ENCODE measurements at regions not wholly inside any gene's neighbourhood (a gene's known extent, or its start where the extent isn't known, plus 50 kb on each side); places are given as distances from the start of the nearest gene placed in this dataset.
A peak's percentile ranks its signal among the peaks of the same experiment; 100 is the strongest.

- Histone ChIP-seq H3K4me3 (ENCODE audit: low read depth, low read length, poor library complexity, severe bottlenecking) (no peak overlapping the region), H3K9me3 (ENCODE audit: low read depth, low read length, poor library complexity, severe bottlenecking) (no peaks in the 10 kb centered on the region), H3K27me3 (replicated peaks; ENCODE audit: insufficient read depth, low read depth, low read length, poor library complexity) (no peaks in the 10 kb centered on the region), H3K4me1 (ENCODE audit: insufficient read depth, low read length, poor library complexity, severe bottlenecking) (no peaks in the 10 kb centered on the region), H3K27ac (ENCODE audit: low read depth, low read length, poor library complexity, severe bottlenecking) (no peak overlapping the region), H3K36me3 (ENCODE audit: insufficient read depth, low read length, poor library complexity, severe bottlenecking) (no peaks in the 10 kb centered on the region)
- no peak for DNase-seq (ENCODE audit: low spot score)
- ChIA-PET POLR2A (ENCODE audit: low non-redundant PET) (no interaction called here), CTCF (no interaction called here)
- no TSS peak for BruUV-seq (replicated peaks)
- intact Hi-C loops (cut with micrococcal nuclease; ENCODE audit: unreplicated experiment), result no loop called here
- TF ChIP-seq EZH2 (IDR thresholded peaks at IDR 0.05; ENCODE audit: borderline replicate concordance, low read depth, low read length, poor library complexity, severe bottlenecking) (no peak), CTCF (conservative IDR thresholded peaks at IDR 0.05; ENCODE audit: low read depth, low read length) (no peak)
Measured at GRCh38 chr2:216781709-216782108, 78.2 kb downstream of the TNP1 start.

GRCh38 chr2:216780843-216781242 lies 79.0 kb downstream of the TNP1 start:
- BruUV-seq (replicated peaks), result no TSS peak
- DNase-seq (ENCODE audit: low spot score), result no peak
- POLR2A ChIA-PET (ENCODE audit: low non-redundant PET), result interaction anchor here (0.6 kb wide), 1 partner anchor 69 kb away, joined by 9 read pairs; no protein-coding TSS in a partner anchor
- intact Hi-C loops (cut with micrococcal nuclease; ENCODE audit: unreplicated experiment), result no loop called here
- no peaks in the 10 kb centered on the region for H3K9me3 ChIP-seq (ENCODE audit: low read depth, low read length, poor library complexity, severe bottlenecking)
- CTCF ChIA-PET, result no interaction called here
- H3K27me3 ChIP-seq (replicated peaks; ENCODE audit: insufficient read depth, low read depth, low read length, poor library complexity), result no peaks in the 10 kb centered on the region
- H3K4me3 ChIP-seq (ENCODE audit: low read depth, low read length, poor library complexity, severe bottlenecking), result no peak overlapping the region
- no peaks in the 10 kb centered on the region for H3K36me3 ChIP-seq (ENCODE audit: insufficient read depth, low read length, poor library complexity, severe bottlenecking)
- no peak overlapping the region for H3K27ac ChIP-seq (ENCODE audit: low read depth, low read length, poor library complexity, severe bottlenecking)
- no peak for TF ChIP-seq EZH2 (IDR thresholded peaks at IDR 0.05; ENCODE audit: borderline replicate concordance, low read depth, low read length, poor library complexity, severe bottlenecking)
- TF ChIP-seq CTCF (conservative IDR thresholded peaks at IDR 0.05; ENCODE audit: low read depth, low read length), result no peak
- no peaks in the 10 kb centered on the region for H3K4me1 ChIP-seq (ENCODE audit: insufficient read depth, low read length, poor library complexity, severe bottlenecking)

- ChIA-PET POLR2A (ENCODE audit: low non-redundant PET) (no interaction called here), CTCF (no interaction called here)
- Histone ChIP-seq H3K4me3 (ENCODE audit: low read depth, low read length, poor library complexity, severe bottlenecking) (no peak overlapping the region), H3K36me3 (ENCODE audit: insufficient read depth, low read length, poor library complexity, severe bottlenecking) (no peaks in the 10 kb centered on the region), H3K9me3 (ENCODE audit: low read depth, low read length, poor library complexity, severe bottlenecking) (no peaks in the 10 kb centered on the region), H3K4me1 (ENCODE audit: insufficient read depth, low read length, poor library complexity, severe bottlenecking) (no peaks in the 10 kb centered on the region), H3K27me3 (replicated peaks; ENCODE audit: insufficient read depth, low read depth, low read length, poor library complexity) (no peaks in the 10 kb centered on the region), H3K27ac (ENCODE audit: low read depth, low read length, poor library complexity, severe bottlenecking) (no peak overlapping the region)
- TF ChIP-seq EZH2 (IDR thresholded peaks at IDR 0.05; ENCODE audit: borderline replicate concordance, low read depth, low read length, poor library complexity, severe bottlenecking) (no peak), CTCF (conservative IDR thresholded peaks at IDR 0.05; ENCODE audit: low read depth, low read length) (peak; percentile 90)
- BruUV-seq (replicated peaks), result no TSS peak
- peak; percentile 88 for DNase-seq (ENCODE audit: low spot score)
- intact Hi-C loops (cut with micrococcal nuclease; ENCODE audit: unreplicated experiment), result loop anchor here (2.0 to 5.0 kb wide), 2 partner anchors 737 to 935 kb away; no protein-coding TSS in a partner anchor
Measured at GRCh38 chr2:216777637-216778273, 82.1 kb downstream of the TNP1 start.

All from A673 (cell line).